Stimulated activated CD4-positive, alpha-beta T cell treated with anti-CD3 and anti-CD28 coated beads, TNF-alpha, amount 100 ng/mL, for 48 hours (primary cell): ENCODE measurements at regions not wholly inside any gene's neighbourhood (a gene's known extent, or its start where the extent isn't known, plus 50 kb on each side); places are given as distances from the start of the nearest gene placed in this dataset.
"Not testable (repeated sequence)": the region's sequence is repeated elsewhere in the genome, so short reads cannot be mapped to it uniquely, and the experiment has no call there.

Experiments used
- DNase-seq, 3 donors: peaks; one replicate each; pipeline ENCODE4 v3.0.0-alpha.2; 2020; ENCODE audit warnings: low read depth in 3 of 3

DNA sequence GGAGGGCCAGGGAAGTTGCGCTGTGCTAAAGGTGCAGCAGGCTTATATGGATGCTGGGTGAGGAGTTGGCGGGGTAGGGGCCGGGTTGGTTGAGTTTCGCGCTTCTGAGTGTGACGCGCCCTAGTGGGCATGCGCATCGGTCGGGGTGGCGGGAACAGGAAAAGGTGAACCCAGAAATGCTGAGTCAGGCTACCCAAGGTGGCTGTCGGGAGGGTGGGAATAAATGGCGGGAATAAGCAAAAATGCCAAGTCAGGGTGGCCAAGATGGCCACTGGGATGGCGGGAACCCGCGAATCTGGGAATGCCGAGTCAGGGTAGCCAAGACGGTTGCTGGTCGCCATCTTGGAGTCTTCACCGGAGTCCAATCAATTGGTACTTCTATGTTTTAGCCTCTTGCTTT, 580.0 kb downstream of the SUCLG1 start:
- DNase-seq, result no peak

DNA sequence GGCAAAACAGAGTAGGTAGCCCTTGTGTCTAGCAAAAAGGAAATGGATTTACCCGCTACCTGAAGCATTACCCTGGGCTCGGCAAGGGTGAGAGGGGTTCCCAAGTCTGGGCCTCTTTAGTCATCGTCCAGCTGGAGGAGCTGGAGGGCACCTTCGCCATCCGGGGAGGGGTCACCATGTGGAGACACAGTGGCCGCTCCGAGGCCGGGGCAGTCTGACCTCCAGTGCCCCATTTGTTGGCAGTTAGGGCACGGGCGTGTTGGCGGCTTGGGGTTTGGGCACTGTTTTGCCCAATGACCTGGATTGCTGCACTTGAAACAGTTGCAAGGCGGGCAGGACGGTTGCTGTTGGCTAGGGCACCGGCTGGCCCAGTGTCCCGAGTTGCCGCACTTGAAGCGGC, 581.8 kb downstream of the SUCLG1 start:
- DNase-seq, result not testable (repeated sequence)

DNA sequence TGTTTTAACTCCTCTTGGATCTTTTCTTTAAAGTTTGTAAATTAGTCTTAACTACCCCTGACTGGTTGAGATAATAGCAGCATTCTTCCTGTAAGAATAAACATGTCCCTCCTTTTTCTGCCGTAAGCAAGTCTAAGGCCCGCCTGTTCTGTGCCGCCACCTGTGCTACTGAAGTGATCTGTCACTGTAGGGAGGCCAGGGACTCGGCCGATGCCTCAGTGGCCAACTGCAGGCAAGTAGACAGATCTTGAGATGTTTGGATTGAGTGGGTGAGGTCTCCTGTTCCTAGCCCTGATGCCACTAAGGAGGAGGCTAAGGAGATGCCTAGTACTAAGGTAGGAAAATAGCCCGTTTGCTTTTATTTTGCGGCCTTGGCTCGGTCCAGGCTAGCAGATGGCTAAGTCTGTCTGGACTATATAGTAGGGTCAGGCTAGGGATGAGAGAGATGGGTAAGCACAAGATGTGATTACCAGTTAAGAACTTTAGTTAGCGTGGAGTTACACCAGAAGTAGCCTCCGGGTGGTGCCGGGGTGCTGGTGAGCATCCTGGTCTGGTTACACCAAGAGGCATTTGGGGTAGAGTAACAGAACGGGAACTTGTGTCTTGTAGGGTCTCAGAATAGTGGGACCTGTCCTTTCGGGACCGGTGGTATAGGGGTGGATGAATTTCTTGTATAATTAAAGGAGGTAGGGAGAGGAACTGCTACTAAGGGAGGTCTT, 584.2 kb downstream of the SUCLG1 start:
- no peak for DNase-seq

DNA sequence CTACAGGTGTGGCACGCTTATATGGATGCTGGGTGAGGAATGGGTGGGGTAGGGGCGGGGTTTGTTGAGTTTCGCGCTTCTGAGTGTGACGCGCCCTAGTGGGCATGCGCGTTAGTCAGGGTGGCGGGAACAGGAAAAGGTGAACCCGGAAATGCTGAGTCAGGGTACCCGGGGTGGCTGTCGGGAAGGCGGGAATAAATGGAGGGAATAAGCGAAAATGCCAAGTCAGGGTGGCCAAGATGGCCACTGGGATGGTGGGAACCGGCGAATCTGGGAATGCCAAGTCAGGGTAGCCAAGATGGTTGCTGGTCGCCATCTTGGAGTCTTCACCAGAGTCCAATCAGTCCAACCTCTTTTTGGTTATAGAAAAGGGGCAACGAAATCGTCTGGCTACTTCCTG, 585.0 kb downstream of the SUCLG1 start:
- no peak for DNase-seq

DNA sequence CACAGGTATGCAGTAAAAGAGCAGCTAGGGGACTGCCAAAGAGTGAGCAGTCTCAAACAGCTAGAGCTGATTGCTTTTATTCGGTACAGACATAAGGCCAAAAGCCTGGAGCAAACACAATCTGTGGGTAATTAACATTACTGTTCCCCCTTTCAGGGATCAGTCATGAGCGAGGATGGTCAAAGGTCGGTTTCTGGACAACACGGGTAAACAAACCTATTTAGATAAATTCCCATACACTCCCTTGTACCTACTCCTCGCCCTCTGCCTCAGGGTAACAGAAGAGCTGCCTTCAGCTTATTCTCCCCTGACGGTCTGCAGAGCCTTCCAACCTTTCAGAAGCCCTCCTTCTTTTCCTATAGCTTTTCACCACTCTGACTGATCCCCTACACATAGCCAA, 586.0 kb downstream of the SUCLG1 start:
- no peak for DNase-seq

DNA sequence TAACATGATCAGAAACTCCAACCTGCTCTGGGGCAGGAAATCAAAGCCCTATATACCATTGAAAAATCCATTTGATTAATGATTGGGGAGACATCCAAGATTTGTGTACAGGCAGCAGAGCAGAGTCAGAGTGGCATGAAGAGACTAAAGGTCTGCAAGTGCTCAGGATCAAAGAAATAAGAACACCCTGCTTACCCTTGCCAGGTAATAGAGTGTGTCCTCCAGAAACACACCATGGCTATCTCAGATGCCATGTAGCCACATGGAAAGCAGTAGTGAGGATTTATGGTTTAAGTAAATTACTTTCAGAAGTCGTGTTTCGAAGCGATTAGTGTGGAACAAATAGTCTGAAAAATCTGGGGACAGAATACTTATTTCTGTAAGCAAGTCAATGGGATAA, 592.9 kb downstream of the SUCLG1 start:
- DNase-seq, result no peak

DNA sequence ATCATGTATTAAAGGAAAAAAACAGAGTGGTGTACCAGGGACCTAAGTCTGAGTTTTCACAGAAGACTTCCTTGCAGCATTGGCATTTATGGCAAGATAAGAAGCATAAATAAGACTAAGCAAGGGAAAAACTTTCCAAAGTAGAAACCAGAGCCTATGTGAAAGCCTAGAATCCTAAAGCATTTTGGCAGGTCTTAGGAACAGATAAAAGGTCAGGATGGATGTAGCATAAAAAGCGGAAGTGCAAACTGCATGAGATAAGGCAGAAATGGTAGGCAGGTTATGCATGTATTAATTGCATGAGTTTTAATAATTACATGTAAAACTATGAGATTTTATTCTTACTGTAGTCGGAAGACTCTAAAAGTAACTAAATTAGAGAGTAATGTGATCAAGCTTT, 596.5 kb downstream of the SUCLG1 start:
- DNase-seq, result no peak

DNA sequence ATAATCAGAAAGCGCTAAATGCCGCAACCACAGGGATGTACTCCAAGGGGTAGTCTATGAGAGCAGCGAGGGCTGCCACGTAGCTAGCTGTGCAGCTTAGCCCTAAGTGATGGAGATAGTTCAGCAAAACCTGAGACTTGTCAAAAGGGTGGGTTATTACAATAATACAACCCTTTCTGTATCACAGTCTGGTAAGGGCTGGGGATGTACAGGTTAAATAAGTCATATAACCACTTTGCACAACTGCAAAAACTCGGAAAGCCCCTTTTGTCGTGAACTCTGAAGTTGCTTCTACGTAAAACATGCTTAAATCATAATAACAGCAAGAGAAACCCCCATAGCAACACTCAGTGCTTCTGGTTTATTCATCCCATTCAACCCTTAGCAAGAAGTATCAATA, 598.8 kb downstream of the SUCLG1 start:
- DNase-seq, result no peak

DNA sequence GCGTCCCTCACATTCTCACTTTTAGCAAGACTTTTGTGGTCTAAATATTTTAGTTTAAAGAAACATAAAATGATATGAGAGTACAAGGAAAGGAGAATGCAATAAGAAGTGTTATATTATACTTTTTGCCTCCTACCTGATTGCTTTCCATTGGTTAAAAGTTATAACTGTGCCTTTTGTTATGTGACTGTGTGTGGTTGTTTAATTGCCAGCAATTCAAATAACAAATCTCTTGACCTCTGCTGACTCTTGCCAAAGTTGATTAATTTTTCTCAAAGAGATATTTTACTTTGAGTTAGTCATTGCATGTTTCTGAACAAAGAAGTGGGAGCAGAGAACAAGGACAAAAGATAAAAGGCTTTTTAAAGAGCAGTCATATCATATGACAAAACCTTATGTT, 599.5 kb downstream of the SUCLG1 start:
- no peak for DNase-seq

DNA sequence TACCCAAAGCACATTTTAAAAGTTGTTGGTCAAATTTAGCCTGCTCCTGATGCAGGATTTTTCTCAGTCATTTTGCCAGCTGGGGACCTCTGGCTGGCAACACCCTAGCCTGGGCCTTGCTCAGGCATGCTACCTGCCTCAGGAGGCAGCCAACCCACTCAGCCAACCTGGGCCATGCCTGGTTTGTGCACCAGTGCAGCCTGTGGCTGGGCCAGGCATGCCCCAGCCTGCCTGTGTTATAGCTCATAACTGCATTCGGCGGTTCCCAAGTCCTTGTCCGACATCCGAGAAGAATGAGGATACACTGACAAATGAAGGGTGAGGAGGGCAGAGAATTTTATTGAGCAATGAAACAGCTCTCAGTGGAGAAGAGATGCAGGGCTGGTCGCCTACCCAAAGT, 608.0 kb downstream of the SUCLG1 start:
- DNase-seq, result no peak

DNA sequence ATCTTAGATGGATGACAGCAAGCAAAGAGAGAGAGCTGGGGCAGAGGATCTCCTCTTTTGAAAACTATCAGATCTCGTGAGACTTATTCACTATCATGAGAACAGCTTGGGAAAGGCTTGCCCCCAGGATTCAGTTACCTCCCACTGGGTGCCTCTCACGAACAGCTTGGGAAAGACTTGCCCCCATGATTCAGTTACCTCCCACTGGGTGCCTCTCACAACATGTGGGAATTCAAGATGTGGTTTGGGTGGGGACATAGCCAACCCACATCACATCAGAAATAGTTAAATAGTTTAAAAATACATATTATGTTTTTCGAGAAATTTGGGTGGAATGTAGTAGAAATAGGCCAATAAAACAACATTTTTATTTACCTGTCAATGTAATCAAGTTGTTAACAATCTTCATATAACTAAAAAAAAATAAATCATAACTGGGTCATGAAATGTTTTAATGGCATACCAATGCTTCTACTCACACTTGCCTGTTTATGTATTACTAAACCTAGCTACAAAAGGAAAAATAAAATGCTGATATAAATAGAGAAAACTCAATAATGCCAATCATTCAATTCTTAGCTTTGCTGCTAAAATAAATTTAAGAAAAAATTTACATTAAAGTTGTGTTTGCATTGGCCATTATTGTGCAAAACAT, 608.9 kb downstream of the SUCLG1 start:
- DNase-seq, result no peak

DNA sequence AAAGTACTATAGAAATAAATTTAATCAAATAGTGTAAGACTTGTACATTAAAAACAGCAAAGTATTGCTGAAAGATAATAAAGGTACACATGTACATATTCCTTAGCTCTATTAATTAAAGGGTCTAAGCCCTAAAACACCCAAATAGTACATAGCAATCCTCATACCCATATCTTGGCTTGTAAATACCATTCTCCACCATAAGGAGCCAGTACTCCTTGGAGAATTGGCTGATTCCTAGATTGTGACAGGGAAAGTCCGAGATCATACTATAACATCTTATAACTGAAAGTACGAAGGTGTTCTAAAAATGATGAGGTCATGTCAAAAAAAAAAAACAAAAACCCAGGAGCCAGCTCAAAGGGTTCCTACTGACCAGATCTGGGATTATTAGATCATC, 614.6 kb downstream of the SUCLG1 start:
- DNase-seq, result no peak

DNA sequence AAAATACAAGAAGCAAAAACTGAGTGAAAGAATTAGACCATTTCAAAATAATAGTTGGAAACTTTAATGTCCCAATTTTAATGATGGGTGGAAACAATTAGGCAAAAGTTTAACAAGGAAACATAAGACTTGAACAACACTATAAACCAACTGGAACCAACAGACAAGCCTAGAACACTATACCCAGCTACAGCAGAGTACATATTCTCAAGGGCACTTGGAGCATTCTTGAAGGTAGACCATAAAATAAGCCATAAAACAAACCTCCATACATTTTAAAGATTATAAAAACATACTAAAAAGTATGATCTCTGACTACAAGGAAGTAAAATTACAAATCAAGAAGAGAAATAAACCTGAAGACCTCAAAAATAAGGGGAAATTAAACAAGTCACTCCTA, 616.7 kb downstream of the SUCLG1 start:
- no peak for DNase-seq

DNA sequence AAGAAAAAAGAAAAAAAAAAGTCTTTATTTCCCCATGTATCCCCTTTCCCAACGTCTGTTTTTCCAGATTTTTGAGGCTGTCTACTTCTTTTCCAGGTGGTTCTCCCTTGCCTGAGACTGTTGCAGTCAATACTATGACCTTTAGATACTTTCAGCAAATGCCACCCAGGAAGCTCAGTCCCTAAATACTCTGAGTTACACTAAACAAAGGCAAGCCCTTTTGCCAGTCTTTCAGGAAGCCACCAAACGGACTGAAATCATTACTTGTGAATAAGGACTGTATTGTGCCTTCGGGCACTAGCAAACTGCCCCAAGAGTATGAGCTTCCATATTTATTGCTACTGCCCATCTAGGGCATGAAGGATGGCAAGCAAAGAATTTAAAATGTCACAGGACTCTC, 621.3 kb downstream of the SUCLG1 start:
- DNase-seq, result no peak

DNA sequence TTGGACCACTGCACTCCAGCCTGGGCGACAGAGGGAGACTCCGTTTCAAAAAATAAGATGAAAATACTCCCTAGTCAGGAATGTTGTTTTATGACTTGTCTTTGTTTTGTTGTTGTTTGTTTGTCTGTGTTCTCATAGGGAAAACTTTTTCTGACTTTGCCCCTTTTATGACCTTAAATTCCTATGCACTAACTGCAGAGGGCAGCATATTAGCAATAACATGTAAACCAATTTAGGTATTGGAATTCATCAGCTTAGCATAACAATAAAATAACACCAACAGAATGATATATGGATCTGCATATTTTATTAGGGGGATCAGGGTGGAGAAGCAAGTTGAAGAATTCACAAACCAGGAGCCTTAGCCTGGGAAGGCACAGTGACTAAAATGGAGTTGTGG, 631.5 kb downstream of the SUCLG1 start:
- DNase-seq, result no peak

DNA sequence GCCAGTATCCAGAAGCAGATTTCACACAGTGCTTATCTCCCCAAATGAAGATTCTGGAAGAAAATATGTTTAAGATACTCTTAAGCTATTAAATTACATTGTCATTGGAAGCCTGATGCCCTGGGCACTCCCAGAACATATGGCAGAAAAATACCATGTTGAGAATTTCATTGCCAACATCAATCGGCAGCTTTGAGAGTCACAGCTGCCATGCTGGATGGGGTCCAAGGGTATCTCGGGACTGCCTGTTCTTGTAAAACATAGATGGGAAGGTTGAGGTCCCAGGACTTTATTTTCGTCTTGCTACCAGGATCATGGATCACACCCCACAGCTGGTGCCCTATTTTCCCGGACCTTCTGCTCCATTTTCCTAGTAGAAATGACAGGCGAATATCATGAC, 632.5 kb downstream of the SUCLG1 start:
- DNase-seq, result no peak

DNA sequence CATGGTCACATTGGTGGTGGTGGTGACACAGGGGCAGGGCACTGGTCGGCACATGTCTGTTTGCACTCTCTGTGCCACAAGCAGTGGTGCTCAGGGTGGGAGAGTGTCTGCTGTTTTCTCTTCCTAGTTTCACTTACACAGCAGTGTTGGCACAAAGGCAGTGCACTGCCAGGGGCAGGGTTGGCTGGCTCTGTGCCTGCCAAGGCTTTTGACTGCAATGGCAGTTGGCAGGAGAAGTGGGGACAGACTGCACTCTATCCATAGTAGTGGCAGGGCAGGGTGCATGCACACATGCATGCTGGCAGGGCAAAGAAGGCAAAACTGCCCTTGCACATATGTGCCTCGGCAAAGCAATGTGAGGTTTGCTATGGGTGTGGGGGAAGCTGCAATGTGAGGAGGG, 635.9 kb downstream of the SUCLG1 start:
- DNase-seq, result no peak

DNA sequence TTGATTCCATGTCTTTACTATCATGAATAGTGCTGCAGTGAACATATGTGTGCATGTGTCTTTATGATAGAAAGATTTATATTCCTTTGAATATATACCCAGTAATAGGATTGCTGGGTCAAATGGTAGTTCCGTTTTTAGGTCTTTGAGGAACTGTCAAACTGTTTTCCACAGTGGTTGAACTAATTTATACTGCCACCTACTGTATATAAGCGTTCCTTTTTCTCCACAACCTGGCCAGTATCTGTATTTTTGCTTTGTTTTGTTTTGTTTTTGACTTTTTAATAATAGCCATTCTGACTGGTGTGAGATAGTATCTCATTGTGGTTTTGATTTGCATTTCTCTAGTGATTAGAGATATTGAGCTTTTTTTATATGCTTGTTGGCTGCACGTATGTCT, 641.6 kb downstream of the SUCLG1 start:
- DNase-seq, result no peak

DNA sequence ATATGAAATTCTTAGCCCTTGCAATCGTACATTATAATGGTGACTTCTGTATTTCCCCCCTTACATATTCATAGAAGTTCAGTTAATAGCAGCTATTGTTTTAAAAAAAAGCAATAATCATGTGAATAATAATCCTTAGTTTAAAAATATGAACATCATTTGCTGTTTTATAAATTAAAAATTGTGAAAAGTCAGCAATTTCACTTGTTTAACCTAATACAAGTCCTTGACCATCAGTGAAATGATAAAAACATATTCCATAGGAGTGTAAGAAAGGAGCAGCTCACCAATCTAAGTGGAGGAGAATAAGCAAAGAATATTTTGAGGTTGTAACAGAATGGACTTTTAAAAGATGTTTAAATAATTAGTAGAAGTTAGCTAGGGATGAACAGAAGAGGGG, 650.2 kb downstream of the SUCLG1 start:
- DNase-seq, result no peak

DNA sequence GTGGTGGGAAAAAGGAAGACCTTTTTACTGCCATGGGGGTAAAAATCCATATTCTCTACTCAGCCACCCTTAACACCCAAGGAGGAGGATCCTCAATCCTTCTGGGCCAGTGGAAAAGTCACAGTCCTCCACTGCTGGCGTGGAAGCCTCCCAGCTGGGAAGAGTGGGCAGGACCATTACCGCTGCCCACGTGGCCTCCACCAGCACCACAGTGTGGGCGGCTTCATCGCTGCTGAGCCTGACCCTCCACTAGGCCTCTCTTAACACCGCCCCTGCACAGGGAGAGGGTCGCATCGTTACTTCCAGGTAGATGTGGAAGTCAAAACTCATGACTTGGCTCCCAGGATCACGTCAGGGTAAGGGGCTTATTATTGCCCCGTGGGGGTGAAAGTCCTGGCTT, 656.5 kb downstream of the SUCLG1 start:
- DNase-seq, result no peak

DNA sequence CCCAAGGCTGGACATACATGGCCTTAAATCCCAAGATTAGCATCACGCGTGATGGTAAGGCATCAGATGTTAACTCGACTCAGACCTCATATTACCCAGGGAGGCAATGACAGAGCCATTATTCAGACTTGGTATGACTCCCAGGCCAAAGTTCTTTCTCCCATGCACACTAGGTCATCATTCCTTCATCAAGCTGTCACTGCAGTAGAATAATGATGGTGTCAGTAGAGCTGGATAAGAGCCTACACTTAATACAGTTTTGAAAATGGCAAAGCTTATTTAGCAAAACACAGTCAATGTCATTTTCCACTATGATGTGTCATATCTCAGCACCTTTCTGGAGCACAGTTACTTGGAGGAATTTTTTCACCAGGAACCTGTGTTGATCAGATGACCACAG, 663.3 kb downstream of the SUCLG1 start:
- no peak for DNase-seq

DNA sequence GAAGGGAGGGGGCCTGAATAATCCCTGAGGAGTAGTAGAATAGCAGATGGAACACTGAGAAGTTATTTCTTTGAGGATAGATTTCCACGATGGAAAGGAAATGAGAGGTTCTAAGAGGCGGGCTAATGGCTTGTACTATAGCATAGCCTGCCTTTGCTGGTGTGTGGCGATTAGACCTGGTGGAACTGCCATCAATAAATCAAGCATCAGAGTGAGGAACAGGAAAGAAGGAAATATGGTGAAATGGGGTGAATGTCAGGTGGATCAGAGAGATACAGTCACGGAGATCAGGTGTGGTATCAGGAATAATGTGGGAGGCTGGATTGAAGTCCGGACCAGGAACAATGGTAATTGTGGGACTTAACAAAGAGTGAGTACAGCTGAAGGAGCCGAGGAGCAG, 668.6 kb downstream of the SUCLG1 start:
- not testable (repeated sequence) for DNase-seq

DNA sequence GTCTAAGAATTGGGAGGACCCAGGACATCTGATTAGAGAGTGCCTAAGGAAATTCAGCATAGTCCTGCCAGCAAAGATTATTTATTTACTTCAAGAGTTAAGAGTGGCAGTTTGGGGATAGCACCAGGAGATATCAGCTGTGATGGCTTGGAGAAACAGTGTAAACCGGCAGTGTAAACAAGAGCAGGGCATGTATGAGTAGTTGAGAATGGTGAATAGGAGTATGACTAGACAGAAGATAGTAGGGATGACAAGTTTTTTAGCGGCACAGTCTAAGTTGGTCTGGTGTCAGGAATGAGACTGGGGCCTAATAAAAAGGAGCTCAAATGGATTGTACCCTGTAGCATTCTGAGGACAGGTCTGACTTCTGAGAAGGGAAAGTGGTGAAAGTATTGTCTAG, 669.4 kb downstream of the SUCLG1 start:
- DNase-seq, result not testable (repeated sequence)
